ENCODE measurements at regions not wholly inside any gene's neighbourhood (a gene's known extent, or its start where the extent isn't known, plus 50 kb on each side); places are given as distances from the start of the nearest gene placed in this dataset.

DNA sequence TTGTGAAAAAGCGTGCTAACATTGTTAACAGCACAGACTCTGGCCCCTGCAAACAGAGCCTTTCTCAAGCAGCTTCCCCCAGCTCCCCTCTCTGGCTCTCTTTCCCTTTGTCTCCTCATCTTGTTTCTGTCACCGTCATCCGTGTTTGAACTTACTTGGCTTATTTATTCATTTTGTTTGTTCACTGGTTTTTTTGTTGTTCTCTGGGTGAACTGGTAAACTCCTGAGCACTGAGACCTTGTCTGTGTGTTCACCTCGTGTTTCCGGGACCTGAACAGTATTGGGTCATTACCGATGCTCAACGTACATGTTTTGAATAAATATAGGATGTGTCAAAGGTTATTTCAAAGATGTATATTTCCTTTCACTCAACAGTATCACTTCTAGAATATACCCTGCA is 92.4 kb upstream of the USP29 start:
- TF ChIP-seq CTCF (IDR thresholded peaks at IDR 0.05; ENCODE audit: low read depth, low read length, poor library complexity, severe bottlenecking) = no peak
- TF ChIP-seq EZH2phosphoT487 (IDR thresholded peaks at IDR 0.05; ENCODE audit: borderline replicate concordance, low read length) = no peak
